GDM1 (cell line): ENCODE measurements at regions not wholly inside any gene's neighbourhood (a gene's known extent, or its start where the extent isn't known, plus 50 kb on each side); places are given as distances from the start of the nearest gene placed in this dataset.

Experiments
- DNase-seq: peaks from one replicate; lab custom pipeline; 2025; lab: John Stamatoyannopoulos, UW

GRCh38 chr7:18081617-18082016 lies 54.0 kb upstream of the PRPS1L1 start:
- no peak for DNase-seq

- no peak for DNase-seq
Measured at GRCh38 chr7:18082169-18082568, 54.5 kb upstream of the PRPS1L1 start.

DNA sequence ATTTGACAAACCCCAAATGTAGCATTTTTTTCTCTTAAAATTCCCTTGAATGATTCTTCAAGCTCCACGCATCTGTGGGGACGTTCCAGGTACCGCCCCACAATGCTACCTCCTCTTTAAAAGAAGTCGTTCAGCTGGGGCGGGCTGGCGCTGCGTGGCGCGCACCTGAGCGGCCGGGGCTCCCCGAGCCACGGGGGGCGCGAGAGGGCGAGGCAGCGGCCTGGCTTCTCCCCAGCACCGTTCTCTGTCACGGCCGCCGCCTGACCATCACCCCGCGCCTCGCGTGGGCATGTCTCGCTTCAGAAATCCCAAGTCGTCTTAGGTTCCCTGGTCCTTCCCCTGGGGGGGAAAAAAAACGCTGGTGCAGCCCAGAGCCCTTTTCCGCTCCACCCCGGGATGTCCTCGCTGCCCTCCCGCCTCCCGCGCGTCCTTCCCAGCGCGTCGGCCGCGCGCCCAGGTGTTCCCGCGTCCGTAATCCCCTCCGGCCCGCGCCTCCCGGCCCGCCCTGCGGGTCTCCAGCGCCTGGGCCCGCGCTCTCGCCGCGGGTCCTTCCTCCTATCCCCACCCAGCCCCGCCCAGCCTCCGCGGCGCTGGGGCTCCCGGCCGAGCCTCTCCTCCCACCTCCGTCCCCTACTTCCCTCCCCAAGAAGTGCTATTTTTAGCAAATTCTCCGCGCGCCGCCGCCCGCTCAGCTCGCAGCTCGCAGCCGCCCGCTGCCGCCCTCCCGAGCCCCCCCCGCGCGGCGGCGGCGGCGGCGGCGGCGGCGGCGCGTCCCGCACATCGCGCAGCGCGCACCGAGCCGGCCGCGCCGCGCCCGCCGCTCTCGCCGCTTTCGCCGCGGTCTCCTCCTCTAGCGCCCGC lies 58.7 kb upstream of the PRPS1L1 start:
- peak; percentile 1 for DNase-seq

- DNase-seq: no peak
Measured at GRCh38 chr7:18087026-18087686, 59.5 kb upstream of the PRPS1L1 start.

DNA sequence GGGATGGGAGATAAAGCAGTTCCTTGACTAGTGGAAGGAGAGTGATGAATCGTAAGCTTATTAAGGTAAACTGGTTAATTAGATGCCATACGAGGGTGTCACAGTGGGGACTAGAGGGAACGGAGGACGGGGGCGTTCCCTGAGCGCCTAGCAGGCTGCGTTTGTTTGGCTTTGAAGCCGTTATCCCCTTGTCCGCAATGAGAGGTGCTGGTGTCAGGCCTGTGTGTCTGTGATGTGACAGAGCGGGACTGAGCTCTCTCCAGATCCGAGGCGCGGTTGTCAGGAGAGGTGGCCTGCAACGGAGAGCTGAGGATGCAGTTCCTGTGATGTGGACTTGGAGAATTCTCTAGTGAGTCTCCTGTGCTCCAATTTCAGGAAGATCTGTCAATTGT lies 60.0 kb upstream of the PRPS1L1 start:
- DNase-seq: no peak

DNA sequence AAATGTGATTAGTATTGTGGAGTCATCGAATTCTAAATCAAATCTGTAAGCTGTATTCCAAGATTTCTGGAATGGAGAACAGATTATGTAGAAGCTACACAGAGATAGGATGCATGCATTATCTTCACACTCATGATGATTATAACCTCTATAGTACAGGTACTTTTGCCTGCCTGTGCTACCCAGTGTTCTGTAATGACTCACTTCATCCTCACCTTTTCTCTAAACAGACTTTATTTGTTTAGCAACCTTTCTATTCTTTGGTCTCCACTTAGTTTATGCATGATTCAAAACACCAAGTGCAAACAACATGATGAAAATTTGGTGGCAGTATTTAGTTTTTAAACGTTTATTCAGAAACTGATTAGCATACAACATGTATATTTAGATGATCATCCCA lies 68.4 kb upstream of the PRPS1L1 start:
- DNase-seq: no peak

- no peak for DNase-seq
Measured at GRCh38 chr7:18102576-18102975, 74.9 kb upstream of the PRPS1L1 start.

GRCh38 chr7:18103436-18104218 lies 76.0 kb upstream of the PRPS1L1 start:
- DNase-seq: no peak

GRCh38 chr7:18109762-18110161 lies 82.1 kb upstream of the PRPS1L1 start:
- DNase-seq: no peak

- no peak for DNase-seq
Measured at GRCh38 chr7:18116661-18117060, 89.0 kb upstream of the PRPS1L1 start.

DNA sequence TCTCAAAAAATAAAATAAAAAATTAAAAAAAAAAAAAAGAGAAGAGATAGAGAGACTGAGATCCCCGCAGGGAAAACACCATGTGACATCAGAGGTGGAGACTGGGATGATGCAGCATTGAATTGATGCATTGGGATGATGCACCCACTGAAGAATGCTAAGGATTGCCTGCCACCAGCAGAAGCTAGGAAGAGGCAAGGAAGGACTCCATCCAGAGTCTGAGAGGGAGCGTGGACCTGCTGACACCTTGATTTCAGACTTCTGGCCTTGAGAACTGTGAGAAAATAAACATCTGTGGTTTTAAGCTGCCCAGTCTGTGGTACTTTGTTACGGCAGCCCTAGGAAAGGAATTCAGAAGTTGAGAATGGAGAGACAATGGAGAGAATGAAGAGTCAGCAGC lies 89.8 kb upstream of the PRPS1L1 start:
- DNase-seq: no peak

- DNase-seq: no peak
Measured at GRCh38 chr7:18119985-18120384, 92.3 kb upstream of the PRPS1L1 start.

DNA sequence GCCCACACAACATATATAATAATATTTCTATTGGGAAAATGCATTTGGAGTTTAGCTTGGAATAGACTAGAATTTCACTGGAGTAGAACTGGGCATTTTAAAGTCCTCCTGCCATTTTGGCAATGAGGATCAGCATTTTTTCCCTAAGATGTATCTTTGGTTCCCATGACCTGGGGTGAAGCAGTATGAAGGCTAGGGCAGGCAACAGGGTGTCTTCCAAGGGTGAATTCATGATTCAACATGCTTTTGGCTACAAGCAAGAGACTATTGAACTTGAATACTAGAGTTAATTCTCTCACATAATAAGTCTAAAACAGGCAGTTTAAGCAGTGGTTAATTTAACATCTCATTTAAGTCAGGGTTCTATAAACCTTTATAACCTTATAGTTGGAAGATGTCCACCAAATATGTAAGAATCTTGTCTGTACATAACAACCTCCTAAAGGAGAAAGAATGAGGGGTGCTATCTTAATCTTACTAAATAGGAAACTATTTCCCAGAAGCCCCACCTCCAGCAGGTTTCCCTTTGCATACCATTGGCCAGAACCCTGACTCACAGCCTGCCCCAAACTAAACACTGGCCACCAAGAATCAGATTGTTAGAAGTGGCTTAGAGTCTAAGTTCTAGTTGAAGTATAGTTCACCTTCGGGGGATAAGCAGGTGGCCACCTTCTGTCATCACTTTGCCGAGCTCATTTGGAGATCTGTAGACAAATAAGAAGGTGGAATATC lies 96.0 kb upstream of the PRPS1L1 start:
- no peak for DNase-seq

- no peak for DNase-seq
Measured at GRCh38 chr7:18125476-18125875, 97.8 kb upstream of the PRPS1L1 start.

GRCh38 chr7:18126281-18126680 lies 98.6 kb upstream of the PRPS1L1 start:
- DNase-seq: no peak

GRCh38 chr7:18128846-18129245 lies 101.2 kb upstream of the PRPS1L1 start:
- no peak for DNase-seq

DNA sequence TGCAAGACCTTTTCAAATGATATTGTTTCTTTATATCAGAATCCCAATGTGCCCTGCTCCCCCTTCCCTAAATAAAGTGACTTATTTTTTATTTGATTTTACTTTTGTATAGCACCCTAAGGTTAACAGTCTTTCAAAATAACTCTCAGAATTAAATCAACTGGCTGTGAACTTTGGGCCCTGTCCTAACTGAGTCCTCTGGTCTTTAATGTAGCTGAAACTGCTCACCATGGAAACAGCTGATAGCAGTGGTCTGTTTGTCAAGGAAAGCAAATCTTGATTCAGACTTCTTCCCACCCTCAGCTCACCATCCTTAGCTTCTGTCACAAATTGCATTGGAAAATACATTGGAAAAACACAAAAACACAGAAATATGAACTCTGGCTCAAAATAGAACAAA lies 105.2 kb upstream of the PRPS1L1 start:
- DNase-seq: no peak

GRCh38 chr7:18133921-18134320 lies 106.3 kb upstream of the PRPS1L1 start:
- DNase-seq: no peak

- DNase-seq: no peak
Measured at GRCh38 chr7:18140943-18141342, 113.3 kb upstream of the PRPS1L1 start.

- DNase-seq: peak; percentile 19
Measured at GRCh38 chr7:18144166-18144565, 116.5 kb upstream of the PRPS1L1 start.

GRCh38 chr7:18145160-18145559 lies 117.5 kb upstream of the PRPS1L1 start:
- DNase-seq: no peak

- DNase-seq: no peak
Measured at GRCh38 chr7:18151422-18151821, 123.8 kb upstream of the PRPS1L1 start.
